GM21526 (cell line): ENCODE measurements at regions not wholly inside any gene's neighbourhood (a gene's known extent, or its start where the extent isn't known, plus 50 kb on each side); places are given as distances from the start of the nearest gene placed in this dataset.
"Not testable (repeated sequence)": the region's sequence is repeated elsewhere in the genome, so short reads cannot be mapped to it uniquely, and the experiment has no call there.

Source experiments
- ATAC-seq: cut with Tn5 transposase; IDR thresholded peaks from one replicate; pipeline ENCODE4 v1.9.1; 2021; ENCODE audit warnings: moderate library complexity; ENCODE audit not compliant: unreplicated experiment, low FRiP score

DNA sequence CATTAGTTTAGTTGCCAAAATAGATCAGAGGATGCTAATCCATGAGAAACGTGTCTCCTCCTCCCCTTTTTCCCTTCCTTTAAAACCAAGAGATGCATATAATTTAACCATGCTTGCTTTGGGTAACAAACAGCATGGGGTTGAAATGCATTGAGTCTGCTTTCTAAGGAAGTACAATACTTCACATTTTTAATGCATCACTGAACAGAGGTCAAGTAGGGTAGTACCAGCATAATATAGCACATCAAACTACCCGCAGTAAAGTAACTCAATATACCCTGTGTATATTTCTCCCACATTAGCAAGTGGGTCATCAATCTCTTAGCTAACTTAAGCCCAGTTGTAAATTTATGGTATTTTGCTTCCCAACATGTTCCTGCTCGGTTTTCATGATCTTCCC, 239.3 kb upstream of the SEMA3C start:
- ATAC-seq: no peak

DNA sequence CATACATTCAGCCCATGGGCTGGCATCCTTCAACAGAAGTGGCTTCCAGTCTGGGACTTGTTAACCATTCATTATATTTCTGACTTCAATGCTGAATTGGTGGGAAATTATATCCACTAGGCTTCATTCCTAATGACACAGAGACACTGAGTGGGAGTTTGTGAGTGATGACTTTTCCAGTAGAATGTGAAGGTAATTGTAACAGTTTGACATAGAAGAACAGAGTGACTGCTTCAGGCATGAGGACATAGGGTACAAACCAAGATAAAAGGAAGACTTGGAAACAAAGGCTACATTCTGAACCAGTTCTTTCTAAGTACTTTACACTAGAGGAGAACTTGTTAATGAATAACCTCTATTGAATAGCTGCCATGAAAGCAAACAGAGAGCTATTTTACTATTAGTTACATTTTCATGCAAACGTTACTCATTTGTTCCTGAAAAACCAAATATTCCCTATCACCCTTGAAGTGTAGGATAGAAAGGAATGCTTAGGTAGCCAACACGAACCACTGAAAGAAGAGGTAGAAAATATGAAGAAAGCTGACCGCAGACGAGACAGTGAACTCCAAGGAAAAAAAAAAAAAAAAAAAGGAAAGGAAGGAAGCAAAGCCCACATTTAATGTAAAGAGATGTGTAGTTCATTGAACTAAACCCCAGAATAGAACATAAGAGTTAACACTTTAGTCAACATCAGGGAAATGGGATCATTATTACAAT, 237.0 kb upstream of the SEMA3C start:
- no peak for ATAC-seq

DNA sequence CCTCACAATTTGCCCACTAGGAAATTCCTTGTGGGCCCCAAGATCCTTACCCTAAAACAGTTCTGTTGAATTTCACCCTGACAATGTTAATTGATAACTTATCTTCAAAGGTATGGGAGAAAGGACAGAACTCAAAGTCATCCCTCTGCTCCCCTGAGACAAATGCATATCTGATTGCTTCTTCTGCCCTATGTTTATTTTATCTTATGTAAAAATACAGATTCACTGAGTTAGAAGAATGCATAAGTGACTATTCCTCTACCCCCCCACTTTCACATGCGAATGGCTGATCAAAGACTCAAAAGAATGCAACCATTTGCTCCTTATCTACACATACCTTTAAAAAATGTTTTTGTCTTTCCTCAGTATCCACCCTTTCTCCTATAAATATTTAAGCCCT, 235.7 kb upstream of the SEMA3C start:
- ATAC-seq: no peak

DNA sequence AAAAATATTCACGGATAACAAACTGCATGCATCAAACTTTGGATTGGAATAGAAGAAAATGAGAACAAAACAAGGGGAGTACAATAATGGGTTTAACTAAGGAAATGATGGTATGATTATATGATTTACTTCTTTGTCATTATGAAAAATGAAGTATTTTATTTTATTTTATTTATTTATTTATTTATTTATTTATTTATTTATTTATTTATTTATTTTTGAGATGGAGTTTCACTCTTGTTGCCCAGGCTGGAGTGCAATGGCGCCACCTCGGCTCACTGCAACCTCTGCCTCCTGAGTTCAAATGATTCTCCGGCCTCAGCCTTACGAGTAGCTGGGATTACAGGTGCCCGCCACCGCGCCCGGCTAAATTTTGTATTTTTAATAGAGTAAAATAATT, 234.1 kb upstream of the SEMA3C start:
- not testable (repeated sequence) for ATAC-seq

DNA sequence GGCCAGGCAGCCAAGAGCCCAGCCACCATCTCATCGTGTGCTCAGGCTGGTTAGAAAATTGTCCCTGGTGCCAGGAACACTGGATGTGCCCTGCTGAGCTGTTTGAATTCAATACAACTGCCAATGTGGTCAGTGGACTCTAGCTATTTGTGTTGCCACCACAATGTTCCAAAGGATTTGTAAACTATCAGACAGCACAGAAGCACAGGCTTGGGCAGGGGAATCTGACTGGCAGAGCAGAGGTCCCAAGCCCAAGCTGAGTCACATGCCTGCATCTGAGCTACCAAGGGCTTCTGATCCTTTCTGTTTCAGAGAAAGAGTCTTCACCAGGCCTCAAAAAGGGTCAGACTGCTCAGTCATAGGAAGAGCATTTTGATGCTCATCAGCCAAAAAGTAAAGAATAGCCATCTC, 232.1 kb upstream of the SEMA3C start:
- no peak for ATAC-seq

DNA sequence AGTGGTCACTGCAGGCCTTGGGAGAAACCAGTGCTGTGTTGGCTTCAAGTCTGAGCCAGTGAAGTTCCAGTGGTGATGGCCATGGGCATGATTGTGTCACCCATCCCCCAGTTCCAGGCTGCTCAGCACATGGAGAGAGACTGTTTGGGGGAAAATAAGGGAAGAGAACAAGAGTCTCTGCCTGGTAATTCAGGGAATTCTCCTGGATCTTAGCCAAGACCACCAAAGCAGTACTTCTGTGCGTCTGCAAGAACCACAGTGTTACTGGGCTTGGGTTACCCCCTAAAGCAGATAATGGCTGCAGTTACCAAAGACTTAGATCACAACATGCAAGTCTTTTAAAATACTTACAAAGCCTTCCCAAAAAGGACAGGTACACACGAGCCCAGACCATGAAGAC, 225.0 kb upstream of the SEMA3C start:
- no peak for ATAC-seq

DNA sequence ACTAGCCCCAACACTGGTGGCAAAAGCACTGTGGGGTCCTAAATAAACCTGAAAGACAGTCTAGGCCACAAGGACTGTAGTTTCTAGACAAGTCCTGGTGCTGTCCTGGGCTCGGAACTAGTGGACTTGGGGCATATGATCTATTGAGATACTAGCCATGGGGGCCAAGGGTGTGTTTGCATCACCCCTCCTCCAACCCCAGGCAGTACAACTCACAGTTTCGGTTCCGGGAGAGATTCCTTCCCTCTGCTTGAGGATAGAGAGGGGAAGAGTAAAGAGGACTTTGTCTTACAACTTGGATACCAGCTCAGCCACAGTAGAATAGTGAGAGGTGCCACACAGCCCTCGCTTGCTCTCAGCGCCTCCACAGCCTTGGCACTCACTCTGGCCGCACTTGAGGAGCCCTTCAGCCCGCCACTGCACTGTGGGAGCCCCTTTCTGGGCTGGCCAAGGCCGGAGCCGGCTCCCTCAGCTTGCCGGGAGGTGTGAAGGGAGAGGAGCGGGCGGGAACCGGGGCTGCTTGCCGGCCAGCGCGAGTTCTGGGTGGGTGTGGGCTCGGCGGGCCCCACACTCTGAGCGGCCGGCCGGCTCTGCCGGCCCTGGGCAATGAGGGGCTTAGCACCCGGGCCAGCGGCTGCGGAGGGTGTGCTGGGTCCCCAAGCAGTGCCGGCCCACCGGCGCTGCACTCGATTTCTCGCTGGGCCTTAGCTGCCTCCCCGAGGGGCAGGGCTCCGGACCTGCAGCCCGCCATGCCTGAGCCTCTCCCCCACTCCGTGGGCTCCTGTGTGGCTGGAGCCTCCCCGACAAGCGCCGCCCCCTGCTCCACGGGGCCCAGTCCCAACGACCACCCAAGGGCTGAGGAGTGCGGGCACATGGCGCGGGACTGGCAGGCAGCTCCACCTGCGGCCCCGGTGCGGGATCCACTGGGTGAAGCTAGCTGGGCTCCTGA, 222.7 kb upstream of the SEMA3C start:
- ATAC-seq: not testable (repeated sequence)

DNA sequence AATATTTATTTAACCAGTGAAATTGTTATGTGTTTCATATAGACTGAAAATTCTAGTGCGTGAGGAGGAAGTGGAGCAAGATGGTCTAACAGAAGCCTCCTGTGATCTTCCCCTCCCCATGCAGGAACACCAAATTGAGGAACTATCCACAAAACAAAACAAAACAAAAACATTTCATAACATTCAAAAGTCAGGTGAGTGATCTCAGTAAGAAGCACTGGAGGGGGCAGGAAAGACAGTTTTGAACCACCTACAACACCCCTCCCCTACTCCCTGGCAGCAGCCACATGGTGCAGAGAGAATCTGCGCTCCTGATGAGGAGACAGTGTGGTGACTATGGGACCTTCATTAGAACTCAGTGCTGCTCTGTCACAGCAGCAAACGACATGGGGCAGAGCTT, 221.9 kb upstream of the SEMA3C start:
- no peak for ATAC-seq

DNA sequence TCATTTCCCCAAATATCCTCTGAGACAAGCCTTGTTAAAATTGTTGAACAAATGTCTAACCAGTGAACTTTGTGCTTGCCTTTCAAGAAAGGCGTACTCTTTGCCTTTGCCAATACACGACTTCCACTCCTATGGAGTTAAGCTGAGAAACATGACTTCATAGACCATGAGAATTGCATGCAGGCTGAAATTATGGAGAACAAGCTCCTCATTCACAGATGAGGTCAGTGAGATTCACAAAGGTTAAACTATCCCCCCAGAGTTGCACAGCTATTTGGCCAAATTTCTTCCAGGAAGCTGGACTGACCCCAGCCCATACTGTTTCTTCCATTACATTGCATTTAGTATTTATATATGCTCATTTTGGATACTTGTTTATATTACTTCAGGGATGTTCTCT, 221.4 kb upstream of the SEMA3C start:
- no peak for ATAC-seq

DNA sequence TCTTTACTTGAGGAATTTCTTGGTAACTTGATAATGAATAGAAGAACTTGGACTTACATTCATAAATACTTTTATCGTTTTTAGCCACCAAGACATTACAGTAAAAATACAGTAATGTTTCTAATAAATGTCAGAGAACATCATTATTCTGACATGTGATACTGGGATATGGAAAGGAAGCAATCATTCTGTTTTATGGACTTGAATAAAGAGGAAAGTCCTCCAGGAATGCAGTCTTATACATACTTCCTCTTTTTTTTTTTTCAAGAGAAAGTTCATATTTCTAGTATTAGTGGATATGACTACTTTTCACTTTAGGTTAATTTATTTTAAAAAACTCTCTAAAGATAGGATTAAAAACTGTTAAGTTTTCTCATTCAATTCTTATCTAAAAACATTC, 220.0 kb upstream of the SEMA3C start:
- no peak for ATAC-seq

DNA sequence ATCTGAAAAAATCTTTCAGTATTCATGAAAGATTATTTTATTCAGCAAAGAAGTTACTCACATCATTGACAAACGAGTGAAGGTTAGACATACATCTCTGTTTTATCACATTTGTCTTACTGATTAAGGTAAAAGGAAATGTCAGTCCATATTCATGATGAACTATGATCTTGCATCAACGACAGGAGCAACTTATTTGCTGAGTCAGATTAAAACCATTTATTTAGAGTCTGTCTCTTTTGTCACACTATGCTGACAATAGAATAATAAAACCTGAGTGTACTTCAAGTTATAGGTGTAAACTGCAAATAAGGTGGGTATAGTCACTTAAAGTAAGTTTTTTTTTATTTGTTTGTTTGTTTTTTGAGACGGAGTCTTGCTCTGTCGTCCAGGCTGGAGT, 216.5 kb upstream of the SEMA3C start:
- ATAC-seq: no peak

DNA sequence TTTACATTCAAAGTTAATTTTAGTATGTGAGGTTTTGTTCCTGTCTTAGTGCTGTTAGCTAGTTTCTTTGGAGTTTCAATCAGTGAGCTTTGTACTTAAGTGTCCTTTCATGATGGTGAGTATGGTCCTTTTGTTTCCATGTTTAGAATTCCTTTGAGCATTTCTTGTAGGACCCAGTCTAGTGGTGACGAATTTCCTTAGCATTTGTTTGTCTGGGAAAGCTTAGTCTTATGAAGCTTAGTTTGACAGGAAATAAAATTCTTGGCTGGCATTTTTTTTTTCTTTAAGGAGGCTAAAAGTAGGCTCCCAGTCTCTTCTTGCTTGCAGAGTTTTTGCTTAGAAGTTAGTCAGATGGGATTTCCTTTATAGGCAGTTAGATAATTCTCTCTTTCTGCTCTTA, 209.2 kb upstream of the SEMA3C start:
- ATAC-seq: no peak

DNA sequence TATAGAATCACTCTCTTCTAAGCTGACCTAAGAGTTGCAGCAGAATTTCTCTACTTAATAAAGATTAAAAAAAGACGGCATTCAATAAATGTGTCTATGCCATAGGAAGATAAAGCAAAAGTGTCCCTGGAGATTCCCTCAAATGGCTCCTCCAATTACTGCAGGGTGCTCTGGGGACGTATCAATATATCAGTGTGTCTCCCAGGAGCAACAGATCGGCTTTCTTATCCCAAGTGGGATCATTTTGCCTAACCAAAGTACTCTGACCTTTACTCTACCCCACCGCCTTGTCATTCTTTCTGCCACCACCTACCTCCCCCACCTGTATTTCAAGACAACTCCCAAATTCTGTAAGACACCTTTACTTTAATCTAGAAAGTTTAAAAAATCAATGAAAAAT, 202.0 kb upstream of the SEMA3C start:
- no peak for ATAC-seq

DNA sequence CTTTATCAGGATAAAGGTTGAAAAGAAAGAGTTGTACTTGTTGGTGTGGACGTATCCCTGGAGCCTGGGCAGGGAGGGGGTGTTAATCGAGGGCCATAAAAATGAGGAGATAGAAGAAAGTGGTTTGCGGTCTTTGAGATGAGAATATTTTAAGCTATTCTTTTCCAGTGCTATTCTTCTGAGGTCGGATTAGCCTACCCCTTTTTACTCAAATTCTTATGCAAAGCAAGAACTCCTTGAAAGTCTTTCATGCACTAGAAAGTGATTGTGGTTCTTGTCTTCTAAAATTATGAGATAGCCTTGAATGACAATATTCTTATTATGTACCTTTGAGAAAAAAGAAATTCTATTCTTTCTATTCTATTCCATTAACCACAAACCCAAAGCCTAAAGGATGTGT, 201.3 kb upstream of the SEMA3C start:
- no peak for ATAC-seq

DNA sequence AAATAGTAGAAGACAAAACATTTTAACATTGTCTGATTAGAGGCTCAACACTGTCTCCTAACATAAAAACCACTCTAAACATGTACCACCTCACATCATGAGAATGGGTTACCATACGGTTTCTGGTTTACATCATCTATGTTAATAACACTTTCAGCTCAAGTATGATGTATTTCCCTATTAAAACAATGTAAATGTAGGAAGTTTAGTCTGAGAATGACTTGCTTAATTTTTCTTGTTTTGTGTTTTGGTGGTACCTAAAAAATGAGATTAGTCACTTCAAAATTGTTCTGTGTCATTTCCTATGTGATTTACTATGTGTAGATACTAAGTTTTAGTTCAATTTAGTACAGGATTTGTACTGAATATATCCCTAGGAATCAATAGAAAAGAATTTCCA, 195.8 kb upstream of the SEMA3C start:
- no peak for ATAC-seq

DNA sequence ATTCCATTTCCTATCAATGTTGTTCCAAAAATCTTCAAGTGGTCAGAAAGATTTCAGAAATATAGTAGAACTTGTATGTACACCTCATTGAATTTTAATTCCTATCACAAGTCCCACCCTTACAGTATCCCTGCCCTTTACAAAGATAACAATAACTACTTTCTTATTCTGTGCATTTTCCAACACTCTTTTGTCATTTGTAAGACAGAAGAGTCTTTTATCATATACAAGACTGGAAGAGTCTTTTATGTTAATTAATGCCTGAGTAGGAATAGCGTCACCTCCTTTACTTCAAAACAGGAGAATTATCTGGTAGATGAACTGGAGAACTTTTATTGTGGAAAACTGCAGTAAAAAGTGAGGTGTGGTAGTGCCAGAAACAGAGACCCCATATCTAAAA, 193.9 kb upstream of the SEMA3C start:
- ATAC-seq: no peak

DNA sequence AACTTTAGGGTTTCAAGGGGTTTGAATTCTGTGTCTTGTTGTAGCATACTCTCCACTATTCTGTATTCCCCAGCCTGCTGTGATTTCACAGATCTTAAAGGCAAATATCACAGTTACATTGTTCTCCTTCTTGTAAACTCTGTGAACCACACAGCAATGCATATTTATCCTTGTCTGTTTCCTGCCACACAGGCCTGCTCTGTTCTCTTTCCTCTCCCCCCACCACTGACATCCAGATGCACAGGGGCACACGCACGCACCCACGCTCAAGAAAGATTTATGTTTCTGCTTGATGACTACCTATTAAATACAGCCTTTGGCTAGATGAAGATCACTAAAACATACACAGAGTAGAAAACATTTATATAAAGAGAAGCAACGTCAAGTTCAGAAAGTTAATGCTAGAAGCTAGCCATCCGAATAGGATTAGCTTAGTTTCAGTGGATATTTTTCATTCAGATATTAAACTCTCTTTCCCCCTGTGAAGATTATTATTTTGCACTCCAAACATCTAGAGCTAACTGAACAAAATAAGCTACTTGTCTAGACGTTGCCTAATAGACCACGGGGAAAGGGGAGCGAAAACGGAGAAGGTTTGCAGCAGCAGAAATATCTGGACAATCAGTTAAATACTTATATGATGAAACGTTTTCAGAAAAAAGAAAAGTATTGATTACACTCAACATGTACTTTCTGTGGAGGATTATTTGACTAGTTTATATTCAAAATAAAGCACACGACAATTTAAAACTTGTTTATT, 193.1 kb upstream of the SEMA3C start:
- no peak for ATAC-seq

DNA sequence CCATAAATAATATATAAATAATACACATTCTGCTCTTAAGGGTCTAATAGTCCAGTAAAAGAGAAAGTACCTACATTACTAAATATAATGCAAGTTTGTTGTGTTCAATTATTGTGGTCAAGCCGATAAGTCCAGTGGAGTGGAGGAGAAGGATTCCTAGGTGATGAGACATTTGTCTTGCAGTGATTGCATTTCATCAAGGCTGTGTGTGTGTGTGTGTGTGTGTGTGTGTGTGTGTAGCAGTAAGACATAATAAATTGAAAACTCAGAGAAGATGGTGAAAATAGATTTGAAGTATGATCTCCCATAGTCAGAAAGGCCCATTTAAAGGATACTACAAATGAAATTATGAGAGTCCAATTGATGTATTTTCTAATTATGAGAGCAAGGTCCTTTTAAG, 192.5 kb upstream of the SEMA3C start:
- ATAC-seq: no peak

DNA sequence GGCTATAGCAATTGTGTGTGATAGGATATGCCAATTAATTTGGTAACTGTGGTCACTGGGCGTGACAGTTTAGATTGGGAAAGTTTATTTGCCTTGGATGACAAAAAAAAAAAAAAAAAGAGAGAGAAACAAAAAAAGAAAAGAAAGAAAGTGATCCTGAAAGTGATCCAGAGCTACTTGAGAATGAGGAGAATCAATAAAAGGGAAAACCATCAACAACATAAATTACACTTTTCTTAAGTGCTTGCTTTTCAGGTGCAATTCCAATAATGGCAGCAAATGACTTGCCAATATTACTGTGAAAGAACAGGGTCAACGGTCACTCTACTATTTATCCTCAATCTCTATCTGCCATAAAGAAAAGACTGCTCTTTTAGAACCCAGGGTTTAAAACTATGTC, 191.8 kb upstream of the SEMA3C start:
- no peak for ATAC-seq

DNA sequence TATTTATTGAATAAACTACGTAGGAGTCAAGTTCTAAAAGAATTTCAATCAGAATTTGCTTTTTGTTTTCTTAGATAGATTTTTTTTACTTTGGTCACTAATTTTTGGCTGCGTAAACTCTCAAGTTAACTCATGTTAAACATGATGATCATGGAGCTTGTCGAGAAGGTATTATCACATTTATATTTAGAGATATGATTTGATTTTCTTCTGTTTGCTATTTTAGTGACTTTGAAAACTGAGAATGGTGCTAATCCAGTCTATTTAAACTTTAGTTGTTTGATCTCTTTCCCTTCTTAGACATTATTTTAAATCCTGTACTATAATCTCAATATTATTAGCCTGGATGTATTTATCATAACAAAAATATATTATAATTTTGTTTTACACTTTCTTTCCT, 179.4 kb upstream of the SEMA3C start:
- no peak for ATAC-seq

DNA sequence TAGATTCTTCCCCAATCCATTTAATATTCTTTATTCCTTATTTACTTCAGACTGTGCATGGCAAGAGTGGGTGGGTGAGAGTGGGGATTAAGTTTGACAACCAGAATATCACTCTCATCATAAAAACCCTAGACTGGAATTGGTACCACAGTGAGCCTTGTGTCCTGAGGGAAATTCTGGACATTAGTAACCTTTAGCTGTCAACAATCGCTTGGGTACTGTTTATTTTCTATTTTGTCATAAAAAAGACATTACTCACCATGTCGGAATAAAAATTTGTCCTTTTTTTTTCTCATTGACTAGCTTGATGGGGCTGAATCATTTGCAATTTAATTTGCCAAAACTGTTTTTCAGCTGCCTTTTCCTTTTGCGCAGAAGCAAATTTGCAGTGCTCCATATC, 176.1 kb upstream of the SEMA3C start:
- ATAC-seq: no peak
